ENCODE measurements at regions not wholly inside any gene's neighbourhood (a gene's known extent, or its start where the extent isn't known, plus 50 kb on each side); places are given as distances from the start of the nearest gene placed in this dataset.
"Not testable (repeated sequence)": the region's sequence is repeated elsewhere in the genome, so short reads cannot be mapped to it uniquely, and the experiment has no call there.

- no peak for DNase-seq (ENCODE audit: low read depth)
Measured at GRCh38 chr7:82701949-82702348, 258.4 kb upstream of the CACNA2D1 start.

GRCh38 chr7:82700741-82701140 is 257.2 kb upstream of the CACNA2D1 start:
- DNase-seq (ENCODE audit: low read depth) = no peak

- DNase-seq (ENCODE audit: low read depth) = peak; percentile 86
Measured at GRCh38 chr7:82699773-82700186, 256.2 kb upstream of the CACNA2D1 start.

- no peak for DNase-seq (ENCODE audit: low read depth)
Measured at GRCh38 chr7:82697897-82698296, 254.3 kb upstream of the CACNA2D1 start.

- DNase-seq (ENCODE audit: low read depth) = no peak
Measured at GRCh38 chr7:82696631-82697030, 253.1 kb upstream of the CACNA2D1 start.

- no peak for DNase-seq (ENCODE audit: low read depth)
Measured at GRCh38 chr7:82694022-82694421, 250.4 kb upstream of the CACNA2D1 start.

GRCh38 chr7:82690929-82691328 is 247.4 kb upstream of the CACNA2D1 start:
- no peak for DNase-seq (ENCODE audit: low read depth)

GRCh38 chr7:82685214-82685613 is 241.6 kb upstream of the CACNA2D1 start:
- DNase-seq (ENCODE audit: low read depth) = no peak

GRCh38 chr7:82678716-82679115 is 235.1 kb upstream of the CACNA2D1 start:
- peak; percentile 7 for DNase-seq (ENCODE audit: low read depth)

- no peak for DNase-seq (ENCODE audit: low read depth)
Measured at GRCh38 chr7:82678259-82678658, 234.7 kb upstream of the CACNA2D1 start.

GRCh38 chr7:82677493-82677892 is 233.9 kb upstream of the CACNA2D1 start:
- DNase-seq (ENCODE audit: low read depth) = peak; percentile 34

GRCh38 chr7:82676777-82677463 is 233.3 kb upstream of the CACNA2D1 start:
- DNase-seq (ENCODE audit: low read depth) = no peak

GRCh38 chr7:82675396-82675795 is 231.8 kb upstream of the CACNA2D1 start:
- no peak for DNase-seq (ENCODE audit: low read depth)

GRCh38 chr7:82674268-82674667 is 230.7 kb upstream of the CACNA2D1 start:
- no peak for DNase-seq (ENCODE audit: low read depth)

- DNase-seq (ENCODE audit: low read depth) = no peak
Measured at GRCh38 chr7:82672078-82672477, 228.5 kb upstream of the CACNA2D1 start.

GRCh38 chr7:82669141-82669540 is 225.6 kb upstream of the CACNA2D1 start:
- DNase-seq (ENCODE audit: low read depth) = no peak

- DNase-seq (ENCODE audit: low read depth) = no peak
Measured at GRCh38 chr7:82668676-82669075, 225.1 kb upstream of the CACNA2D1 start.

GRCh38 chr7:82665966-82666507 is 222.5 kb upstream of the CACNA2D1 start:
- DNase-seq (ENCODE audit: low read depth) = no peak

- DNase-seq (ENCODE audit: low read depth) = no peak
Measured at GRCh38 chr7:82655965-82656364, 212.4 kb upstream of the CACNA2D1 start.

- DNase-seq (ENCODE audit: low read depth) = not testable (repeated sequence)
Measured at GRCh38 chr7:82650095-82650494, 206.5 kb upstream of the CACNA2D1 start.

GRCh38 chr7:82633592-82633991 is 190.0 kb upstream of the CACNA2D1 start:
- no peak for DNase-seq (ENCODE audit: low read depth)

- no peak for DNase-seq (ENCODE audit: low read depth)
Measured at GRCh38 chr7:82631998-82632397, 188.4 kb upstream of the CACNA2D1 start.

- DNase-seq (ENCODE audit: low read depth) = no peak
Measured at GRCh38 chr7:82629583-82629982, 186.0 kb upstream of the CACNA2D1 start.
